HG02970 (cell line): ENCODE measurements at regions not wholly inside any gene's neighbourhood (a gene's known extent, or its start where the extent isn't known, plus 50 kb on each side); places are given as distances from the start of the nearest gene placed in this dataset.
"Not testable (repeated sequence)": the region's sequence is repeated elsewhere in the genome, so short reads cannot be mapped to it uniquely, and the experiment has no call there.

Experiments used
- ATAC-seq: cut with Tn5 transposase; IDR thresholded peaks from one replicate; pipeline ENCODE4 v1.9.1; 2021; ENCODE audit warnings: mild to moderate bottlenecking, moderate library complexity, moderate number of reproducible peaks; ENCODE audit not compliant: unreplicated experiment, low FRiP score

DNA sequence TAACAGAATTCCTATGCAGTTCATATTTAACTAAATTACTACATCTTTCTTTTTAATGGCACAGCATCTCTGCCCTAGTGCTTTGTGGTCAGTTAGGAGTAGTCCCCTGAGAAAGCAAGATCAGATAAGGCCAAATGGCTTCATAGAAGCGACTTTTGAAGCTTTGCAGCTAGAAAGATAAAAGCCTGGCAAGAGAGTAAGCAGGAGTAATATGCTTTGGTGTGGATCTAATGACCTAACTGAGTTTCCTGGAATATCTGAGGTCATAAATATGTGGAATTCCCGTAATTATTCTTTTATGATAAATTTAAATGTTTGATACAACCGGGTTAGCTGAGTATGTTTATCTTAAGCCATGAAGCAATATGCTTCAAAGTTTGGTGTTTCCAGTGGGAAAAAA lies 374.9 kb upstream of the LRRC3B start:
- no peak for ATAC-seq

DNA sequence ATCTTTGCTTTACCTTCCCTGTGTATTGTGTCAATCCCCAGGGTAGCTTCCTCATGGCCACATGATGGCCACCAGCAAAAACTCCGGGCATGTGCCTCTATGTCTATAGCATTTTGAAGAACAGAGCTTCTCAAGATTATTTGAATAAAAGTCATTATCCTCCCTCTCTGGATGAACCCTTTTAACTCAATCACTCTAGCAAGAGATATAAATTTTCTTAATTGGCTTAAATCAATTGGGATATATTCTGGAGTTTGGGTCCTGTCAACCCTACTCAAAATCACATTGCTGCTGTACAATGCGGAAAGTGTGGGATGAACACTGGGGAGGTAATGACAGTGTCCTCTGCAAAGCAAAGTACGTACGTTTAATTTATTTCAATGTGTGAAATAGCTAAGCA lies 370.6 kb upstream of the LRRC3B start:
- ATAC-seq: no peak

DNA sequence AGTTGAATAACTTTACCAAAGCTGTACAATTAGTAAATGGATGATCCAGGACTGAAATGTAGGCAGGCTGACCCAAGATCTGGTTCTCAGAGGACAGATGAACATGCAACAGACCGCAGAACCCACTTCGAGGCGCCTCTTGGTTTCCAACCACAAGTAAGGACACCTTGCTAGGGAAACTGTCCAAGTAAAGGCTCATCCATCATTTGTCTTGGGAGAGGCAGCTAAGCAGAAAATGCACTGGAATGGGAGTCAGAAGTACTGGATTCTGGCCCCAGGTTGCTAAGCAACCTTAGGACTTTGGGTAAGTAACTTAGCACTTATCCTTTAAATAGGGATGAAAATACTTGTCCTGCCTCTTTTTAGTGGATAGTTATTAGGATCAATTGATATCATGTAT lies 366.3 kb upstream of the LRRC3B start:
- no peak for ATAC-seq

DNA sequence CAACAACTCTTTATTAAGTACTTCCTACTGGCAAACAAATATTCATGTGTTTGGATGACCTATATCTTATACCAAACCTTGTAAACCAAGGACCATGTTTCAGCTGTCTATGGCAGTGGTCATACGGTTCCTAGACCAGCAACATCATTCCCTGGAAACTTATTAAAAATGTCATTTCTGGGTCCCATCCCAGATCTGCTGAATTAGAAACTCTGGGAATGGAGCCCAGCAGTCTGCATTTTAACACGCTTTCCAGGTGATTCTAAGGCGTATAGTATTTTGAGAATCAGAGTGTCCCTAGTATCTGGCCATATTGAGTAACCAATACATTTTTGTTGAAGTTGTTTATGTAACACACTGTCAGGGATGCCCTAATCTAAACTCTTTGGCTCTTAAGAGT lies 363.4 kb upstream of the LRRC3B start:
- ATAC-seq: no peak

DNA sequence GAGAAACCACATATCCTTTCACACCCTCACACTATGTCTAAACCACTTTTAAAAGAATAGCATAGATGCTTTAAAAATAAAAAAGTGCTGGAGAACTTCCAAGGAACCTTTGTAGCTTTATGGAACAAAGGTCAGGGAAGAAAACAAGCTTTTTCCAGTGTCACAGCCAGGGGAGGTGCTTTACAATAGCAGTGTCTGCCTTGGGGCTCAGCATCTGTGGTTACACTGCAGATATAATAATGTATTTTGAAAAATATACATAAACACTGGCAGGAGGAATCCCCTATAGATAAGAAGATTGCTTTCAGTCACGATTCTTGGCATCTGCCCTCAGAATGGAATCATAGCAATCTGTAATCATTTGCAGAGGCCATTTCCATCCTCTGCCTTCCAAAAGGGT lies 362.4 kb upstream of the LRRC3B start:
- ATAC-seq: no peak

DNA sequence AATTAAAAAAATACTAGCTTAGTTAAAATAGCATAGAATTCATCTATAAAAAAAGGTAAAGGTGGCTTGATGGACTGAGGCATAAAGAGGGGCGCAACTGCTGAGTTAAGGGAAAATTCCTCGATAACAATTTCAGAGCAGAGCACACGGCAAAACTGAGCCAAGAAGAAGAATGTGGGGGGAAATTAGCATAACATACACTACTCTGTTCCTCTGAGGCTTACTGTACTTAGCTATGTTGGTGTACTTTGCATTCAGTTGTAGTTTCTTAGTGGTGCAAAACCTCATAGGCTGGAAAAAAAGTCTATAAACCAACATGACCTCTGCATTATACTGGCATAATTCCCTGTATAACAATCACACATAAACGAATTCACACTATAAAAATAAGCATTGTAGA lies 357.9 kb upstream of the LRRC3B start:
- ATAC-seq: no peak

DNA sequence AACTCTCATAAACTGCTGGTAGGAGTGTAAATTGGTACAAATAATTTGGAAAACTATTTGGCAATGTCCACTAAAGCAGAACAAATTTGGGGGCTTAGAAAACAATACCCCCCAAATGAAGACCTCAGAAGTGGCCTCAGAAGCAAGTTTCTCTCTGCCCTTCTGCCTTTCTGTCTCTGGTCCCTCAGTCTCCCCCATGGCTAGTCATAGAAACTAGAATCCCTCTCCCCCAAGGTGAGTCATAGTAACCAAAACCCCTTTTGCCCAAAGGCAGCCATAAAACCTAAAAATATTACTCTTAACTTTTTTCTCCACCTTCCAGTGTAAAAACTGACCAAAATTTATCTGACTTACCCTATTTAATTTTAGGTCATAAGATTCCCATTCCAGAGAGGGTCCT lies 350.7 kb upstream of the LRRC3B start:
- ATAC-seq: no peak

DNA sequence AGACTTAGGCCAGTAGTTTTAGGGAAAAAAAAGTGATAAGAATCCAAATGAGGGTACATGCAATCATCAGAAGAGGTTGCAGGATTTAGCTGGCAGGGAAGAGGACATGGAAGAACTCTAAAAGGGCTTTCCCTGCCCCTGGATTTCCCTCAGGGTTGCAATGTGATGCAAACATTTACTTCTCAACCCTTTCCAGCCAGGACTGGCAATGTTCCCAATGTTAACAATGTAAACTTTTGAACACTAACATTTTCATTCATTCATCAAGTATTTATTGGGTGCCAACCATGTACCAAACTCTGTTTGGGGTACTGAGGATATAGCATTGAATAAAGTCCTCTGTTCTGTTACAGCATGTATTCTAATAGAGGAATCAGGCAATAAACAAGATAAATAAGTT lies 349.4 kb upstream of the LRRC3B start:
- no peak for ATAC-seq

DNA sequence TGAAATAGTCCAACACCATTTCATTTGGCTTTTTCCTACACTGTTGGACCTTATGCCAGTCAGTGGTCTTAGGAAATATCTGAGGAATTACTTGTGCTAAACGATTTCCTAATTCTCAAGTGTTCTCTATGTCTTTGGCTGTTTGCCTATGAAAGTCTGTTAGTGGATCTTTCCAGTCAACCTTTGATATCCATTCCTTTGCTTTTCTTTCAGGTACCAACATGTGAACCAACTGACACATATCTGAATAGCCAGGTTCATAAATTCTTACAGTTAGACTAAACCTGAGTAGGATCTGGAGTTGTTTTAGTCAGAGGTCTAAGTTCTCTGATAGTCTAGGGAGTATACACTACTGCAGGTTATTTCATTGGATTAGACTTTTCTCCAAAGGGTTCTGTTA lies 343.5 kb upstream of the LRRC3B start:
- no peak for ATAC-seq

DNA sequence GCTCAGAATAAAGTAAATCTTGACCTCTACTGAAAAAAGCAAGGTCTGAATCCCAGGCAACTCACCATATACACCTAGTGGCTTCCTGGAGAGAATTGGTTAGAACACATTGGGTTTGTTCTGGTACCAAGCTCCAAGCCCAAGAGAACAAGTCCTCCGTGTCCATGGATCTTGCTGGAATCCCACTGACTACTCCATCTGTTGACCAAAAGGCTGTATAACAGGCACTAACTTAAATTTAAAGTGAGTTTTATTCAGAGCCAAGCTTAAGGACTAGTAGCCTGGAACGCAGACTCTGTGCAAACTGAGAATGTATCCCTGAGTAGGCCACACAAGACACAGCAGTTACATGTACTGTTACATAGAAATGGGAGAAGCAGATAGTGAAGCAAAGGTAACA lies 342.1 kb upstream of the LRRC3B start:
- ATAC-seq: no peak

DNA sequence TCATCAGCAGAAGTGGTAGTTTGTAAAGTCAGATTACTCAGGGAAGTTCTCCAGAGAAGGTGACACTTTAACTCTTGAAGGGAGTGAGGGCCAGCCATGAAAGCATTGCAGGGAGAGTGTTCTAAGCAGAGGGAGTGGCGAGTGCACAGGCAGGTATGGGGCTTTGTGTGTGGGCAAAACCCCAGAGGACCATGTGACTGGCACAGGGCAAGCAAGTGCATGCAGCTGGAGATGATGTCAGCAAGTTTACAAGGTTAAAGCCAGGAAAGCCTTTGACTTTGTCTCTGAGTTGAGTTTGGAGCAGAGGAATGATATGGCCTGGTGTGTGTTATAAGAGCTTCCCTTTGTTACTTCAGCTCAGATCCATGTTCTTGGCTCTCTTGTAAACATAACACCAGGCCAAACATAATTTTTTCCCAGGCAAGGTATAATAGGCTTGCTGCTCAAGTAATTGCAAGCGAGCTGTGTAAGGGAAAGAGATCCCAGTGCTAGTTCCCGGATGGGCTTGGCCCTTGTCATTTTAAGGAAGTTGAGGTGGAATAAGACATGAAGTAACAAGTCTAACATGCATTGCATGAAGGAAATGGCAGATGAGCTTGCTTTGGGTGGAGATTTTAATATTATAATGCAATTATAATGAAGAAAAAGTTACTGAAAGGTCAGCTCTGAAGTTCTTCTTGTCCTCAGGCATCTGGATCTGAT lies 341.1 kb upstream of the LRRC3B start:
- no peak for ATAC-seq

DNA sequence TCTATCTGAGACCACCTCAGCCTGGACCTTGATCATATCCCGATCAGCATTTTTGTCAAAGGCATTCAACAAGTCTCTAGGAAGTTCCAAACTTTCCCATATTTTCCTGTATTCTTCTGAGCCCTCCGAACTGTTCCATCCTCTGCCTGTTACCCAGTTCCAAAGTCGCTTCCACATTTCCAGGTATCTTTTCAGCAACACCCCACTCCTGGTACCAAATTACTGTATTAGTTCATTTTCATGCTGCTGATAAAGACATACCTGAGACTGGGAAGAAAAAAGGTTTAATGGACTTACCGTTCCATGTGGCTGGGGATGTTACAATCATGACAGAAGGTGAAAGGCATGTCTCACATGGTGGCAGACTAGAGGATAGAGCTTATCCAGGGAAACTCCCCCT lies 338.1 kb upstream of the LRRC3B start:
- not testable (repeated sequence) for ATAC-seq

DNA sequence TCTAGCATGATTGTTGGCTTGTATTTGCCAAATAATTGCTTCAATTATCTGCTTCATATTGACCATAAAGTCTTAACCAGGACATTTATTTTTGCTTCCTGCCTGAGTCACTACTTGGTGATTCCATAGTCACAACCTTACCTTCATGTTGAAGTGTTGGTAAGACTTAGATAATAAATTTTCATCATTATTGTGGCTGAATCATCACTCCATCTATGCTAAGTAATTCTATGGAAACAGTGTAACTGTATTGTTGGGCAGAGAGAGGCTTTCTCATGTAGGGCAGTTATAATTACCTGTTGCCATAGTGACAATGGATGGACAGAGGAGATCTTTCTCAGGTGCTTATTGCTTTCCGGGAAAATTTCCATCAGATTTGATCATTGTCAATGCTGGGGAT lies 330.7 kb upstream of the LRRC3B start:
- ATAC-seq: no peak

DNA sequence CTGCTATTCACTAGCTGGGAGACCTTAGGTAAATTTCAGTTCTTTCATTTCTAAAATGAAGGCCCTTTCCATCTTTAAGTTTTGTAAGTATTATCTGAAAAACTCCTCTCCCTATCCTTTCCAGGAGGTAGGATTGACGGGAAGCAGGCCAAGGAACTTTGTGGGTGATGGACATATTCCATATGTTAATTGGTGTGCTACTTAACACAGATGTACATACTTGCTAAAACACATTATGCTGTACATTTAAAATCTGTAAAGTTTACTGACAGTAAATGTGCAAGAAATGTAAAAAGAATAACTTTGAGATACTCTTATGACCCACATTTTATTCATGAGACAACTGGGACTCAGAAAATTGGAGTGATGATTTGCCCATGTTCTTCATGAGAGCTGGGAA lies 329.8 kb upstream of the LRRC3B start:
- ATAC-seq: no peak

DNA sequence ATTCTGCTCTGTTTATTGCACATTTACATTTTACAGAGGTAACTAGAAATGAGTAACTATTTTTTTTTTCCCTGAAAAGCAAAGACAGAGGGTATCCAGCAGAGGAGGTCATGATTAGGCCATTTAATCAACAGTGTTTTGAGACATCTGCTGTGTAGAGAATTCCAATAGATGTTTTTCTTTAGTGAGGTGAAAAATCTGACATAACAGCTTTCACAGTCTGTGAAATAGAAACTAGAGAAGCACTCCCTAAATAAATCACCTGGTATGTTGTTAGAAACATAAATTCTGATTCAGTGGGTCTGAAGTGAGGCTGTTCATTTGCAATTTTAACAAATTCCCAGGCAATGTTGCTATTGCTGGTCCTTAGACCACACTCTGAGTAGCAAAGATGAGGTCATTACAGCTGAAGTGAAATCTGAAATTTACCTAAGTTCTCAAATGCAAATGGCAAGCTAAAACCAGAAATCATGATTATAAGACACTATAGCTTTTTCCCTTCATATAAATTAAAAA lies 329.2 kb upstream of the LRRC3B start:
- no peak for ATAC-seq

DNA sequence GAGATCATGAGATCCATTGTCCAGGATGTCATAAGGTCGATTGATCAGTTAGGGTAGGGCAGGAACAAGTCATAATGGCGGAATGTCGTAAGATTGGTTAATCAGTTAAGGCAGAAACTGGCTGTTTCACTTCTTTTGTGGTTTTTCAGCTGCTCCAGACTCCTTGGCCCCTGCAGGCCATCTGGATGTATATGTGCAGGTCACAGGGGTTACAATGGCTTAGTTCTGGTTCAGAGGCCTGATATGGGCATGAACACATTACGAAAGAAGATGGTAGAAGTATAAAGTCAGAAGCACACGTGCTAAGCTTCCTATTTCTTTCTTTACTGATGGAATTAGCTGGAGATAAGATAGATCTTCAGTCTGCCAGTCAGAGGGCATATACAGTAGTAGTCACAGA lies 315.4 kb upstream of the LRRC3B start:
- no peak for ATAC-seq

DNA sequence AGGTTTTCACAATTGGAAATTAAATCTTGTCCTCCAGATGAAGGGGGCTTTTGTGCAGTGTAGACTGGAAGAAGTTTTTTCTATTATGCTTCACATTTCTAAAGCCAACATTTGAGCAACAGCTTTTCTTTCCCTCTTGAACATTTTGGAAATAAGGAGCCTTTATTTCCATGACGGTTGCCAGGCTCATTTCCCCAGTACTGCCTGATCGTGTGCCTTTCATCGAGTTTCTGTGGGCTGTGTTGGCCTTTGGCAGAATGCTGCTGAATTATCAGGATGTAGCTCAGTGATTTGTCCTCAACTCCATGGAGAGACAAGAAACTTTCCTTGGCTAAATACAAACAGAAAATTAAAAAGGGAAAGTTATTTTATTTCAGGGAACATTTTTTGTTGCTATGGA lies 314.8 kb upstream of the LRRC3B start:
- ATAC-seq: no peak

DNA sequence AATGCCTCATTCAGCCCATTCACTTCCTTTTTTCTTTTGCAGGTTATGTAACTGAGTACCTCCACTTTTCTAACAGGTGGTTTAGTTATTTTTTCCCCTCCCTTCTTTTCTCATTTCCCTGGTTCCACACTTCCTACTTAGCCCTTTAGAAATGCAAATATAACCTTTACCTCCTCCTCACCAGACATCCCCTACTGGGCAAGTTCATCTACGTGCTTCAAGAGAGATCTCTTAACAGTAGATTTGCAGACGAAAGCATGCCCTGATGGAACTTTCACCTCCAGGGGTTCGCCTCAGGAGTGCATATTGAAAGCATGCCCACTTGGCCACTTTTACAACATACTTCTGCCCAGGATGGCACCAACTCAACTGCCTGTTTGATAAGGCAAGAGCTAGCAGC lies 314.1 kb upstream of the LRRC3B start:
- ATAC-seq: no peak

DNA sequence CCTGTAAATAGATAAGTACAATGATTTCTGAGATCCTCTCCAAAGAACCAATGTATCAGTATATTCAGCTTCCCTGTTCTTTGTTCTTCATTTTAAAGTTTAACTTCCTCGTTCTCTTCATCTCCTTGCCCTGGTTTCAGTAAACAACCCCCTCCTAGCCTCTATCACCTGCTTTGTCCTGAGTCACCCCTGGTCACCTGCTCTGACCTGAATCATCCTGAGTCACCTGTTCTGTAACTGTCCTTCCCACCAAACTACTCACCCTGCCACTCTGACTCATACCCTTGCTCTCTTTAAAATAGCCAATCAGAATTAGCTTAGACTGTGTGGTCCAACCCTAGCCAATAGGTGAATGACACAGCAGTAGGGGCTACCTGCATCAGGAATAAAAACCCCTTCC lies 313.0 kb upstream of the LRRC3B start:
- ATAC-seq: not testable (repeated sequence)

DNA sequence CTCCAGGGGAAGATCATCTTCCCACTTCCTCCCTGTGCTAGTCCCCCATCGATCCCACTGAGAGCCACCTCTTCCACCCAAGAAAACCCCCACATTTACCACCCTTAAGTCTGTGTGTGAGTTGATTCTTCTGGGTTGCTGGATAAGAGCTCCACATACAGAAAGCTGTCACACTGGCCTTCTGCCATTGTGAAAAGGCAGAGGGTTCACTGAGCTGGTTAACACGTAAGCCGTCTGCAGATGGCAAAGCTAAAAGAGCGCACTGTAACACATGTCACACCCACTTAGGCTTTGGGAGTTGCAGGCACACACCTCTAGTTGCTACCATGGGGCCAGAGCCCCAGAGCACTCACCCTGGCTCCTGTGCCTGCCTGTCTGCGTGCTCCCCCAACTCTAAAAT lies 309.8 kb upstream of the LRRC3B start:
- ATAC-seq: no peak

DNA sequence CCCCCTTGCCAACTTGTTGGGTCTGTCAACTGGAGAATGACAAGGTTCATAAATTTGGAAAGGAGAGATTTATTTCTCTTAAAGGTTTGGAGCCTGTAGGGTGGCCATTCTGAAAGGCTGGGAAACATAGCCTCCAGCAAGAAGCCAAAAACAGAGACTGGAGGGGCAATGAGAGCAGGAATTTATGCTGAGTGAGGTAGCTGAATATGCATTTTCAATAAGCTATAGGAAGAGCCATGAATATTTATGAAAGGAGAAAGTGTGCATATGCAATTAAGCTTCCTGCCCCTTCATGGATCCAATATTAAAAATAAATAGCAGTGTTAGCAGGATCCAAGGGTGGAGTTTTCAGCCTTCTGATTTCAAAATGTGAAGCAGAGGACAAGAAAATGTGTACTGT lies 306.1 kb upstream of the LRRC3B start:
- no peak for ATAC-seq

DNA sequence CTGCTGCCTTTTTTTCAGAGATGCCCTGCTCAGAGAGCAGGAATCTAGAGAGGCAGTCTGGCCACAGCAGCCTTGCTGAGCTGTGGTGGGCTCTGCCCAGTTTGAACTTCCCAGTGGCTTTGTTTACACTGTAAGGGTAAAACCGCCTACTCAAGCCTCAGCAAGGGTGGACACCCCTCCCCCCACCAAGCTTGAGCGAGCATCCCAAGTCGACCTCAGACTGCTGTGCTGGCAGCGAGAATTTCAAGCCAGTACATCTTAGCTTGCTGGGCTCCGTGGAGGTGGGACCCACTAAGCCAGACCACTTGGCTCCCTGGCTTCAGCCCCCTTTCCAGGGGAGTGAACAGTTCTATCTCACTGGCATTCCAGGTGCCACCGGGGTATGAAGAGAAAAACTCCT lies 298.8 kb upstream of the LRRC3B start:
- ATAC-seq: not testable (repeated sequence)

DNA sequence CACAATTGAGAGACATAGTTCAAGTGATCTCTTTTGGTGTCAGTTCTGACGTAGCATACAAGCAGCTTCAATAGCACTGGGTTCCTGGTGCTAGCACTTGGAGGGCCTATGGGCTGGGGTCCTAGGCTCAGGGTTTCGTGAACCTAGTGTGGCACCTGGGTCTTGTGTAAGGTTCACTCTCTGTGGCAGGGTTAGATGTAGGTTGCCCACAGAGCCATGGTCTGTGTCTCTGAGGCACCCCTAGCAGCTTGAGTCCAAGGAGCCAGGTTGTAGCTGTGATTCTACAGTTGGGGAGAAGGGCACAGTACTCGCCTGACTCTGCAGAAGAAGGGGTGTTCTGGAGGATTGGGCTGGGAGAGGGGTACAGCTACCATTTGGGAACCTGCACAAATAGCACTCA lies 282.6 kb upstream of the LRRC3B start:
- no peak for ATAC-seq
